MM.1S (cell line): ENCODE measurements at regions not wholly inside any gene's neighbourhood (a gene's known extent, or its start where the extent isn't known, plus 50 kb on each side); places are given as distances from the start of the nearest gene placed in this dataset.

Experiments
- DNase-seq: peaks from one replicate; pipeline ENCODE4 v3.0.0-alpha.2; 2015
- H2AFZ ChIP-seq: fragments of 300-600 bp; sonication (generic); 2 replicates; pipeline ENCODE4 v1.6.0; 2016; ENCODE audit warnings: antibody characterized with exemption, low read length
- H3F3A ChIP-seq: fragments of 300-600 bp; sonication (generic); 2 replicates; pipeline ENCODE4 v1.6.1; 2016; ENCODE audit warnings: mild to moderate bottlenecking, antibody characterized with exemption, low read length, moderate library complexity, mixed read lengths; ENCODE audit not compliant: insufficient read depth
- H3K27ac ChIP-seq: fragments of 300-600 bp; sonication (generic); 2 replicates; pipeline ENCODE4 v1.5.1; 2016; ENCODE audit warnings: mild to moderate bottlenecking, low read length
- H3K27me3 ChIP-seq: fragments of 300-600 bp; sonication (generic); replicated peaks from 2 replicates; pipeline ENCODE4 v1.6.0; 2016; ENCODE audit warnings: low read length; ENCODE audit not compliant: insufficient read depth
- H3K36me3 ChIP-seq: fragments of 300-600 bp; sonication (generic); replicated peaks from 2 replicates; pipeline ENCODE4 v1.6.1; 2016; ENCODE audit warnings: mild to moderate bottlenecking, low read length, mixed read lengths; ENCODE audit not compliant: insufficient read depth
- H3K4me1 ChIP-seq: fragments of 300-600 bp; sonication (generic); 2 replicates; pipeline ENCODE4 v1.6.1; 2016; ENCODE audit warnings: low read length, mixed read lengths
- H3K4me2 ChIP-seq: fragments of 300-600 bp; sonication (generic); 2 replicates; pipeline ENCODE4 v1.6.0; 2016; ENCODE audit warnings: low read depth, low read length
- H3K4me3 ChIP-seq: fragments of 300-600 bp; sonication (generic); 2 replicates; pipeline ENCODE4 v1.5.1; 2016; ENCODE audit warnings: low read length, mixed read lengths
- H3K79me2 ChIP-seq: fragments of 300-600 bp; sonication (generic); 2 replicates; pipeline ENCODE4 v1.6.1; 2016; ENCODE audit warnings: mixed run types, low read length, mixed read lengths
- H3K9ac ChIP-seq: fragments of 300-600 bp; sonication (generic); 2 replicates; pipeline ENCODE4 v1.6.1; 2016; ENCODE audit warnings: low read length, mixed read lengths
- H3K9me2 ChIP-seq: fragments of 300-600 bp; sonication (generic); replicated peaks from 2 replicates; pipeline ENCODE4 v1.6.1; 2016; ENCODE audit warnings: mild to moderate bottlenecking, low read length, mixed read lengths; ENCODE audit not compliant: insufficient read depth
- H3K9me3 ChIP-seq: fragments of 300-600 bp; sonication (generic); replicated peaks from 2 replicates; pipeline ENCODE4 v1.6.1; 2016; ENCODE audit warnings: mild to moderate bottlenecking, low read length, mixed read lengths; ENCODE audit not compliant: insufficient read depth
- H4K20me1 ChIP-seq: fragments of 300-600 bp; sonication (generic); 2 replicates; pipeline ENCODE4 v1.6.1; 2016; ENCODE audit warnings: mild to moderate bottlenecking, low read length, moderate library complexity, mixed read lengths; ENCODE audit not compliant: insufficient read depth
- CTCF ChIP-seq: fragments of 300-600 bp; sonication (generic); IDR thresholded peaks from 2 replicates; pipeline ENCODE4 v1.5.1; 2016; ENCODE audit warnings: antibody characterized with exemption, low read length, mixed read lengths
- EZH2 ChIP-seq: fragments of 300-600 bp; sonication (generic); optimal IDR thresholded peaks from 2 replicates; pipeline ENCODE3; 2017; ENCODE audit warnings: low read depth, mild to moderate bottlenecking, antibody characterized with exemption, low read length, mixed read lengths
- EZH2phosphoT487 ChIP-seq: fragments of 300-600 bp; sonication (generic); IDR thresholded peaks from 2 replicates; pipeline ENCODE4 v1.6.1; 2018; ENCODE audit warnings: antibody characterized with exemption, low read length

- no peak for TF ChIP-seq EZH2phosphoT487
- no peak for TF ChIP-seq EZH2
- no peak for TF ChIP-seq CTCF
- Histone ChIP-seq H3F3A (no peaks in the 10 kb centered on the region), H3K36me3 (no peaks in the 10 kb centered on the region), H2AFZ (no peak overlapping the region), H4K20me1 (no peaks in the 10 kb centered on the region), H3K79me2 (no peaks in the 10 kb centered on the region), H3K4me2 (no peak overlapping the region), H3K9ac (no peak overlapping the region), H3K4me1 (no peaks in the 10 kb centered on the region), H3K9me2 (no peaks in the 10 kb centered on the region), H3K27ac (no peak overlapping the region), H3K9me3 (no peaks in the 10 kb centered on the region), H3K4me3 (no peak overlapping the region), H3K27me3 (no peaks in the 10 kb centered on the region)
- DNase-seq: no peak
These were observed 2003.8 kb upstream of the CDH9 start for GRCh38 chr5:29042152-29042551.

- H3K9me3 ChIP-seq: no peaks in the 10 kb centered on the region
- no peaks in the 10 kb centered on the region for H3K9me2 ChIP-seq
These were observed 2002.0 kb upstream of the CDH9 start for GRCh38 chr5:29040404-29040803.

GRCh38 chr5:29039994-29040393 is 2001.6 kb upstream of the CDH9 start:
- Histone ChIP-seq H3K9me2 (no peaks in the 10 kb centered on the region), H3K9me3 (no peaks in the 10 kb centered on the region), H3K79me2 (no peaks in the 10 kb centered on the region), H3K36me3 (no peaks in the 10 kb centered on the region), H3K4me3 (no peak overlapping the region), H3K27ac (no peak overlapping the region), H3K9ac (no peak overlapping the region), H3K27me3 (no peaks in the 10 kb centered on the region), H3K4me1 (no peaks in the 10 kb centered on the region), H4K20me1 (no peaks in the 10 kb centered on the region), H3F3A (no peaks in the 10 kb centered on the region), H3K4me2 (no peak overlapping the region), H2AFZ (no peak overlapping the region)
- TF ChIP-seq EZH2 (no peak), CTCF (no peak), EZH2phosphoT487 (no peak)
- no peak for DNase-seq

More at GRCh38 chr5:29040404-29040803, 2002.0 kb upstream of the CDH9 start:
- no peak for TF ChIP-seq CTCF
- no peak for TF ChIP-seq EZH2
- TF ChIP-seq EZH2phosphoT487: no peak
- H3K36me3 ChIP-seq: no peaks in the 10 kb centered on the region
- H4K20me1 ChIP-seq: no peaks in the 10 kb centered on the region
- H3F3A ChIP-seq: no peaks in the 10 kb centered on the region
- H2AFZ ChIP-seq: no peak overlapping the region
- H3K27me3 ChIP-seq: no peaks in the 10 kb centered on the region
- H3K27ac ChIP-seq: no peak overlapping the region
- DNase-seq: no peak
- no peak overlapping the region for H3K4me2 ChIP-seq
- no peaks in the 10 kb centered on the region for H3K4me1 ChIP-seq
- no peak overlapping the region for H3K9ac ChIP-seq
- no peaks in the 10 kb centered on the region for H3K79me2 ChIP-seq
- H3K4me3 ChIP-seq: no peak overlapping the region
